H1 (cell line): ENCODE measurements at regions not wholly inside any gene's neighbourhood (a gene's known extent, or its start where the extent isn't known, plus 50 kb on each side); places are given as distances from the start of the nearest gene placed in this dataset.

Experiments used
- CTCF ChIA-PET: fragments of 300-600 bp; sonication (Branson Sonifier 250); formaldehyde crosslinking; loops from one replicate; lab custom pipeline; 2021; ENCODE audit not compliant: partially characterized antibody; lab: Charles Lee
- POLR2A ChIA-PET: fragments of 300-600 bp; sonication (Branson Sonifier 250); formaldehyde crosslinking; loops from one replicate; lab custom pipeline; 2021; ENCODE audit warnings: inconsistent platforms; ENCODE audit not compliant: partially characterized antibody; lab: Charles Lee
- DNase-seq, 2 experiments: peaks; one replicate each; pipeline versions ENCODE4 v3.0.0 to v3.0.0-alpha.2; 2010 to 2022; ENCODE audit warnings: low spot score in 2 of 2, low read depth in 1 of 2, mixed read lengths in 1 of 2
- FAIRE-seq: peaks from 2 replicates; lab custom pipeline; 2011; peaks lifted over from hg19 to GRCh38; lab: Jason Lieb, UNC
- H2AFZ ChIP-seq: 2 replicates; pipeline ENCODE4 v1.8.1; 2012; ENCODE audit warnings: low read length, inconsistent platforms
- H2AK5ac ChIP-seq: 2 replicates; pipeline ENCODE4 v1.6.1; 2013; ENCODE audit warnings: low read depth, low read length
- H2BK120ac ChIP-seq: replicated peaks from 2 replicates; pipeline ENCODE3; 2013; ENCODE audit warnings: low read depth, low read length, inconsistent platforms
- H2BK12ac ChIP-seq: 2 replicates; pipeline ENCODE4 v1.6.1; 2013; ENCODE audit warnings: low read depth, low read length
- H2BK15ac ChIP-seq: 2 replicates; pipeline ENCODE4 v1.6.1; 2013; ENCODE audit warnings: low read length
- H2BK20ac ChIP-seq: 2 replicates; pipeline ENCODE4 v1.6.1; 2013; ENCODE audit warnings: low read length
- H2BK5ac ChIP-seq: 2 replicates; pipeline ENCODE4 v1.6.1; 2013; ENCODE audit warnings: low read depth, low read length
- H3K14ac ChIP-seq: 2 replicates; pipeline ENCODE4 v1.6.1; 2013; ENCODE audit warnings: inconsistent platforms; ENCODE audit not compliant: insufficient read length
- H3K18ac ChIP-seq: 2 replicates; pipeline ENCODE4 v1.6.1; 2013; ENCODE audit warnings: low read length; ENCODE audit errors: extremely low read depth
- H3K23ac ChIP-seq: 2 replicates; pipeline ENCODE4 v1.6.1; 2013; ENCODE audit warnings: inconsistent platforms; ENCODE audit not compliant: insufficient read length
- H3K23me2 ChIP-seq: 2 replicates; pipeline ENCODE4 v1.6.1; 2013; ENCODE audit warnings: low read depth, low read length
- H3K27ac ChIP-seq: 2 replicates; pipeline ENCODE4 v1.6.1; 2011; ENCODE audit warnings: low read depth, low read length, inconsistent platforms
- H3K27me3 ChIP-seq, 4 experiments: replicated peaks in 1 of 4; 1 replicate in 1 of 4; 2 replicates in 3 of 4; pipeline versions ENCODE4 v1.6.1 to v1.8.1; 2011 to 2013; ENCODE audit warnings: low read length in 3 of 4, mild to moderate bottlenecking in 3 of 4, inconsistent platforms in 2 of 4, mixed read lengths in 2 of 4, moderate library complexity in 1 of 4; ENCODE audit not compliant: control insufficient read depth in 3 of 4, insufficient read depth in 3 of 4; ENCODE audit errors: extremely low read depth in 1 of 4
- H3K36me3 ChIP-seq, 4 experiments: 2 replicates each; pipeline versions ENCODE4 v1.6.1 to v1.8.1; 2011 to 2013; ENCODE audit warnings: mild to moderate bottlenecking in 4 of 4, low read length in 3 of 4, moderate library complexity in 2 of 4, control low read depth in 1 of 4, inconsistent platforms in 1 of 4; ENCODE audit not compliant: insufficient read depth in 4 of 4, control insufficient read depth in 2 of 4
- H3K4ac ChIP-seq: replicated peaks from 2 replicates; pipeline ENCODE3; 2013; ENCODE audit warnings: low read length, low read depth, mixed read lengths, inconsistent platforms; ENCODE audit not compliant: insufficient read length
- H3K4me1 ChIP-seq, 4 experiments: replicated peaks in 1 of 4; 1 replicate in 1 of 4; 2 replicates in 3 of 4; pipeline versions ENCODE4 v1.6.1 to v1.8.1; 2011 to 2013; ENCODE audit warnings: low read length in 3 of 4, inconsistent platforms in 2 of 4, mixed read lengths in 1 of 4; ENCODE audit not compliant: insufficient read depth in 4 of 4, control insufficient read depth in 3 of 4
- H3K4me2 ChIP-seq, 2 experiments: 2 replicates each; pipeline versions ENCODE4 v1.6.1 to v1.8.1; 2011 to 2013; ENCODE audit warnings: low read depth in 2 of 2, low read length in 2 of 2, control low read depth in 1 of 2, inconsistent platforms in 1 of 2, mild to moderate bottlenecking in 1 of 2; ENCODE audit not compliant: insufficient read depth in 1 of 2
- H3K4me3 ChIP-seq, 4 experiments: fragments of 200-600, 300-600 bp in 1 of 4; sonication (generic), shearing (Covaris generic), sonication (Bioruptor Twin) in 1 of 4; 2 replicates each; pipeline versions ENCODE4 v1.5.1 to v1.8.1; 2011 to 2016; ENCODE audit warnings: low read length in 4 of 4, low read depth in 3 of 4, control low read depth in 2 of 4, inconsistent platforms in 2 of 4, mild to moderate bottlenecking in 2 of 4, mixed read lengths in 1 of 4, moderate library complexity in 1 of 4; ENCODE audit not compliant: insufficient read depth in 2 of 4; ENCODE audit errors: extremely low read depth in 1 of 4
- H3K56ac ChIP-seq: replicated peaks from 2 replicates; pipeline ENCODE3; 2013; ENCODE audit warnings: low read depth, mild to moderate bottlenecking, mixed read lengths, low read length, inconsistent platforms; ENCODE audit not compliant: insufficient read length
- H3K79me1 ChIP-seq: 2 replicates; pipeline ENCODE4 v1.6.1; 2013; ENCODE audit warnings: low read depth, low read length, control low read depth
- H3K79me2 ChIP-seq, 2 experiments: 2 replicates each; pipeline versions ENCODE4 v1.6.1 to v1.8.1; 2012 to 2013; ENCODE audit warnings: low read length in 2 of 2, mild to moderate bottlenecking in 2 of 2, inconsistent platforms in 1 of 2; ENCODE audit not compliant: insufficient read depth in 2 of 2, control insufficient read depth in 1 of 2
- H3K9ac ChIP-seq, 4 experiments: replicated peaks in 1 of 4; 1 replicate in 1 of 4; 2 replicates in 3 of 4; pipeline versions ENCODE4 v1.6.1 to v1.8.1; 2011 to 2013; ENCODE audit warnings: low read depth in 3 of 4, low read length in 3 of 4, control low read depth in 2 of 4, mild to moderate bottlenecking in 2 of 4, moderate library complexity in 2 of 4, inconsistent platforms in 1 of 4; ENCODE audit errors: extremely low read depth in 1 of 4
- H3K9me3 ChIP-seq, 2 experiments: 2 replicates each; pipeline versions ENCODE4 v1.6.1 to v1.8.1; 2012 to 2013; ENCODE audit warnings: mild to moderate bottlenecking in 2 of 2, moderate library complexity in 2 of 2, control low read depth in 1 of 2, inconsistent platforms in 1 of 2, low read depth in 1 of 2, low read length in 1 of 2, mixed read lengths in 1 of 2; ENCODE audit not compliant: insufficient read depth in 2 of 2
- H4K20me1 ChIP-seq, 2 experiments: replicated peaks in 1 of 2; 2 replicates each; pipeline versions ENCODE3 to v1.8.1; 2011 to 2013; ENCODE audit warnings: inconsistent platforms in 2 of 2, low read length in 2 of 2, mild to moderate bottlenecking in 1 of 2; ENCODE audit not compliant: insufficient read depth in 2 of 2, control insufficient read depth in 1 of 2
- H4K5ac ChIP-seq: 2 replicates; pipeline ENCODE4 v1.6.1; 2013; ENCODE audit warnings: low read length, low read depth, mixed read lengths, inconsistent platforms; ENCODE audit not compliant: insufficient read length
- H4K8ac ChIP-seq: 2 replicates; pipeline ENCODE4 v1.8.0; 2013; ENCODE audit warnings: mild to moderate bottlenecking, moderate library complexity, low read length, inconsistent platforms; ENCODE audit not compliant: insufficient read depth; ENCODE audit errors: extremely low read depth
- H4K91ac ChIP-seq: replicated peaks from 2 replicates; pipeline ENCODE3; 2013; ENCODE audit warnings: low read length, mixed read lengths, inconsistent platforms; ENCODE audit not compliant: insufficient read length
- CREB1 ChIP-seq: IDR thresholded peaks from 2 replicates; pipeline ENCODE4 v1.6.1; 2012; ENCODE audit warnings: inconsistent platforms
- HDAC2 ChIP-seq, 2 experiments: fragments of 300-600 bp in 1 of 2; sonication (generic) in 1 of 2; IDR thresholded peaks; 2 replicates each; pipeline ENCODE4 v1.6.1; 2011 to 2012; ENCODE audit warnings: low read depth in 2 of 2, low read length in 2 of 2, mild to moderate bottlenecking in 2 of 2, moderate library complexity in 2 of 2, borderline replicate concordance in 1 of 2, inconsistent platforms in 1 of 2
- MAFK ChIP-seq: IDR thresholded peaks from 2 replicates; pipeline ENCODE4 v1.6.1; 2012; ENCODE audit warnings: low read depth, mild to moderate bottlenecking, improper control_type of control experiment, low read length
- NRF1 ChIP-seq: IDR thresholded peaks from 2 replicates; pipeline ENCODE4 v1.6.1; 2011; ENCODE audit warnings: mild to moderate bottlenecking, low read depth, low read length, improper control_type of control experiment
- RXRA ChIP-seq: IDR thresholded peaks from 2 replicates; pipeline ENCODE4 v1.6.1; 2011; ENCODE audit warnings: low read depth, mild to moderate bottlenecking, low read length, moderate library complexity; ENCODE audit not compliant: insufficient read depth
- SAP30 ChIP-seq: fragments of 300-600 bp; sonication (generic); IDR thresholded peaks from 2 replicates; pipeline ENCODE4 v1.7.1; 2012; ENCODE audit warnings: low read length, moderate library complexity, mild to moderate bottlenecking, inconsistent platforms; ENCODE audit not compliant: insufficient read depth, insufficient replicate concordance
- SIX5 ChIP-seq: IDR thresholded peaks from 2 replicates; pipeline ENCODE4 v1.6.1; 2011; ENCODE audit warnings: mild to moderate bottlenecking, low read depth, low read length
- SUZ12 ChIP-seq: fragments of 200-600 bp; sonication (generic); IDR thresholded peaks from 2 replicates; pipeline ENCODE4 v1.6.1; 2012; ENCODE audit warnings: mild to moderate bottlenecking, inconsistent platforms, low read length, moderate library complexity, mixed read lengths
- TCF12 ChIP-seq: IDR thresholded peaks from 2 replicates; pipeline ENCODE4 v1.6.1; 2011; ENCODE audit warnings: low read depth, mild to moderate bottlenecking, low read length
- ZNF274 ChIP-seq: IDR thresholded peaks from 2 replicates; pipeline ENCODE4 v1.7.0; 2012; ENCODE audit warnings: low read length, borderline replicate concordance; ENCODE audit errors: extremely low read depth
- WGBS, 2 experiments: shearing (Covaris generic) in 1 of 2; methylation state at CpG; one replicate each; pipeline versions ENCODE4 v1.1.6 to v1.1.7; 2013 to 2015; ENCODE audit warnings: low lambda C conversion rate in 2 of 2, mixed read lengths in 2 of 2, inconsistent platforms in 1 of 2, low coverage in 1 of 2, missing lambda C conversion rate in 1 of 2; ENCODE audit not compliant: insufficient replicate concordance in 2 of 2, insufficient coverage in 1 of 2, insufficient read length in 1 of 2; ENCODE audit errors: extremely low coverage in 1 of 2, missing lambda C conversion rate in 1 of 2; 5-methylcytosine and 5-hydroxymethylcytosine counted together
- TF ChIP-seq, protein P1 (sequence below): IDR thresholded peaks from 2 replicates; pipeline ENCODE4 v1.6.1; 2011; ENCODE audit warnings: low read length, improper control_type of control experiment

- Histone ChIP-seq H3K27ac (no peak overlapping the region), H3K9ac (no peak overlapping the region), H3K4me1 (no peaks in the 10 kb centered on the region), H2BK20ac (no peak overlapping the region), H4K91ac (no peak overlapping the region), H3K4me3 (no peak overlapping the region), H3K36me3 (no peaks in the 10 kb centered on the region; a peak in 1 of 8 replicates), H4K8ac (no peak overlapping the region), H3K56ac (no peak overlapping the region), H2BK5ac (no peak overlapping the region), H3K4me2 (no peak overlapping the region), H4K20me1 (no peaks in the 10 kb centered on the region), H3K18ac (no peak overlapping the region), H2BK15ac (no peak overlapping the region), H3K14ac (no peak overlapping the region), H2AK5ac (no peak overlapping the region), H3K9me3 (peaks cover 4 to 13% of the 10 kb centered on the region in 2 experiments; a peak in 2 of 4 replicates), H3K27me3 (no peaks in the 10 kb centered on the region), H3K23me2 (no peaks in the 10 kb centered on the region), H4K5ac (no peak overlapping the region), H2BK120ac (no peak overlapping the region), H3K79me2 (no peaks in the 10 kb centered on the region), H3K23ac (no peak overlapping the region), H3K4ac (no peak overlapping the region), H2BK12ac (no peak overlapping the region), H2AFZ (no peak overlapping the region), H3K79me1 (no peaks in the 10 kb centered on the region)
- WGBS, 2 experiments = 98% methylated on average over 18 of the region's 25 CpGs; no CpG with 5 or more reads in 1 of the 2 experiments
- DNase-seq (no peak), FAIRE-seq (no peak)
- ChIA-PET POLR2A (no interaction called here), CTCF (no interaction called here)
- TF ChIP-seq CREB1 (no peak), SIX5 (no peak), TCF12 (no peak), RXRA (no peak), NRF1 (no peak), SUZ12 (no peak), ZNF274 (no peak), SAP30 (no peak), MAFK (no peak), HDAC2 (IDR thresholded peaks at IDR 0.05; ENCODE audit: borderline replicate concordance in 1 of 2, low read depth in 2 of 2, low read length in 2 of 2) (no peak)
- TF ChIP-seq, protein P1, sequence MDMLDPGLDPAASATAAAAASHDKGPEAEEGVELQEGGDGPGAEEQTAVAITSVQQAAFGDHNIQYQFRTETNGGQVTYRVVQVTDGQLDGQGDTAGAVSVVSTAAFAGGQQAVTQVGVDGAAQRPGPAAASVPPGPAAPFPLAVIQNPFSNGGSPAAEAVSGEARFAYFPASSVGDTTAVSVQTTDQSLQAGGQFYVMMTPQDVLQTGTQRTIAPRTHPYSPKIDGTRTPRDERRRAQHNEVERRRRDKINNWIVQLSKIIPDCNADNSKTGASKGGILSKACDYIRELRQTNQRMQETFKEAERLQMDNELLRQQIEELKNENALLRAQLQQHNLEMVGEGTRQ = no peak
Observed at GRCh38 chr5:56487528-56488115, 254.5 kb upstream of the ANKRD55 start.
